Anterior cingulate cortex (tissue), 58 donors: ENCODE measurements at regions not wholly inside any gene's neighbourhood (a gene's known extent, or its start where the extent isn't known, plus 50 kb on each side); places are given as distances from the start of the nearest gene placed in this dataset.
A peak's percentile ranks its signal among the peaks of the same experiment; 100 is the strongest.

ENCODE experiments used
- DNase-seq, 58 donors: peaks; one replicate each; lab custom pipeline; 2025; lab: John Stamatoyannopoulos, UW

DNA sequence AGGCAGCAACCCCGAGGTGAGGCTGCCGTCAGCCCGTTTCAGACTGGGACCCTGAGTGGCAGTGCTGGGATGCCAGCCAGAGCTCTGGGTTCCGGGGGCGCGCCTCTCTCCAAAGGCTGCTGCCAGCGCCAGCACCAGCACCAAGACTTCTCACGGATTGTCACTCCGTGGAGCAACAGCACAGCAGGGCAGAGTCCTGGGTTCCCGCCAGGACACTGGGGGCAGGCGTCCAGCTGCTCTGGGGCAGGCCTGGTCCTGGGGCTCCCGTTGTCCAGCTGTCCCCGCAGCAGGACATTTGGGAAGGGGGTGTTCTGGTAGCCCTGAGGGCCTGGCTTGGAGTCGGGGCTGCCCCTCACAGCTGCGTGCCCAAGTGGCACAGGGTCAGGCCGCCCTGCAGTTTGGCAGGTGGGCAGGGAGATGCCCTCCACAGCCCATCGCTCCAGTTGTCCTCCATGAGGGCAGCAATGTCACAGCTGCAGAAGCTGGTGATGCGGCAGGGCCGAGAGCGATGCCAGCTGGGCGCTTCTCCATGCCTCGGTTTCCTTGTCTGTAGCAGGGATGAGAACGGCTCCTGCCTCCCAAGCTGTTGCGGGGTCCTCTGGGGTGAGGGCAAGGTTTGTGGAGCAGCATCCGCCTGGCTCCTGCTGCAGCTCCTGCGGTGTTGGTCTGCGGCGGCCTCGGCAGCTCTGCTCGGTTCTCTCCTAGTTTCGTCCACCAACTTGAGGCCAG is 137.3 kb upstream of the CIBAR2 start:
- DNase-seq: peak in 41 of 58 donors; percentile 13 to 63 (median 36)

DNA sequence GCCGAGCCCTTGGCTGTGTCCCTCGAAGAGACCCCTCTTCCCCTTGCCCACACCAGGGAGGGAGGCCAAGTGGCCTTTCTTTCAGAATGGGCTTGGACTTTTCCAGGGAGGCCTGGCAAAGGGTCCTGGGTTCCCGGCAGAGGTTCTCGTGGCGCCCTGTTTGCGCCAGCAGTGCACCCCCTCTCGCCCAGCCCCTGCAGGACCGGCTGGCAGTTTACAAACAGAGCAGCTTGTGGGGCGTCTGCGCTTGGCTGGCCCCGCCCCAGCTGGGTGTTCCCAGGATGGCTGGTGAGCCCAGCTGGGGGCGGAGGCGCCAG is 137.8 kb upstream of the CIBAR2 start:
- peak in 37 of 58 donors; percentile 11 to 80 (median 47) for DNase-seq

DNA sequence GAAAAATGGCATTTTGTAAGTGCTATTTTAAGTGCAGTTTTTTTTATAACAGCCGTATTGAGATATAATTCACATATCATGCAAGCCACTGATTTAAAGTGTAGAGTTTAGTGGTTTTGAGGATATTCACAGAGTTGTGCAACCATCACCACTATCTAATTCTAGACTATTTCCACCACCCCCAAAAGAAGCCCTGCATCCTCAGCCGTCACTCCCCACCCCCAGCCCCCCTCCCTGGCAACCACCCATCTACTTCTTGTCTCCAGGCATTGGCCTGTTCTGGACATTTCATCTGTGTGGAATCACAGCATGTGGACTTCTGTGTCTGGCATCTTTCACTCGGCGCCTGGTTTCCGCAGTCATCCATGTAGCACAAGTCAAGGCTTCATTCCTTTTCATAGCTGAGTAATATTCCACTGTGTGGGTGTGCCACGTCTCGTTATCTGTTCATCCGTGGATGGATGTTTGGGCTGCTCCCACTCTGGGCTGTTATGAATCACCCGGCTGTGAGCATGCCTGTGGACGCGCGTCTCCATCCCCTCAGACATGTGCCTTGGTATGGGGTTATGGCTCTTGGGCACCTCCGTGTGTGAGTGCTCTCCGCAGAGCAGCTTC is 138.4 kb upstream of the CIBAR2 start:
- peak in 2 of 58 donors; percentile 23 to 44 for DNase-seq

DNA sequence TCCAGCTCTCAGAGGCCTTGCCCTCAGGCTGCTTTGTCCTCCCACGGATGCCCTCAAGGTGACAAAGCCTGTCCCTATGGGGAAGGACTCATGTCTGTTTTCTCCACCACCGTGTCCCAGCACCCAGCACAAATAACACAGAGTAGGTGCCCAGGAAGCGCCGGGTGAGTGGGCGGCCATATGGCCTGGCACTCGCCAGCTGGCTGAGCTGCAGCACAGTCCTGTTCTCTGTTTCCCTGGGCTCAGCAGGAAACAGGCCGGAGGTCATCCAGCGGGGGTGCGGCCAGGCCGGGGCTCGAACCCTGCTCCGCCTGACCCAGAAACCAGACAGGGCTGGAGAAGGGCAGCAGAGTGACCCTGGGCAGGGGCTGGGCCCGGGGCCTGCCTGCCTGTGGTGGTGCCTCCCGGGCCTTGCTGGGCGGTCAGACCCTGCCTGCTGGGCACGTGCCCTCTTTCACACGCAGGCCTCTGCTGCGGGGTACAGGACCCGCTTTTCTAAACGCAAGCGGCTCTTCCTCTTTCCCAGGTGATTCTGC is 139.0 kb upstream of the CIBAR2 start:
- peak in 4 of 58 donors; percentile 7 to 44 (median 11) for DNase-seq

DNA sequence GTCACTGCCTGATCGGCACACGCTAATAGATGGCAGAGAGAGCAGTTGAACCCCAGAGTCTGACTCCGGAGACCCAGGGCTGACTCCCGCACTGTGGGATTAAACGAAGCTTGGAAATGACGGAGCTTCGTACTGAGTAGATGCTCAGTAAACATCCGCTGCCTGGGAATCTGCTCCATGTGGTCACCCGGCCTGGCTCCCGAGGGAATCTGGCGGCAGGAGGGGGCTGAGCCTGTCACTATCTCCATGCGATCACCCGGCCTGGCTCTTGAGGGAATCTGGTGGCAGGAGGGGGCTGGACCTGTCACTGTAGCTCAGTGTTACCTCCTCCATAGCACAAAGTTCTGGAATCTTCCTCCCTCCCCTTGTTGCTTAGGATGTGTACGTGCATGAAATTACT is 139.7 kb upstream of the CIBAR2 start:
- DNase-seq: no peak

DNA sequence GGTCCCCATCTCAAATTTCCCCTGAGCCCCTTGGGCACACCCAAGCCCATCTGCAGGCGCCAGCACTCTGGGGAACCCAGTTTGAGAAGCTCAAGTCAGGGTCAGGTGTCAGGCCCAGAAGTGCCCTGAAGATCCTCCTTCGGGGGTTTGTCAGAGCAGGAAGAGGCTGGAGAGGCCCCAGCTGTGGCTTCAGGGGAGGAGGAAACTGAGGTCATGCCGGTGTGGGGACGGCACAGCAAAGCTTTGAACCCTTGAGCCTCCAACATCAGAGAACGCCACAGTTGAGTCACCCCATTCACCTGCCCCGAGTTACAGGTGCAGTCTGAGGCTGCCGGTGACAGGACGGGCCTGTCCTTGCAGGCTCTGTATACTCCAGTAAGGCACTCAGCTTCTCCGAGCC is 140.2 kb upstream of the CIBAR2 start:
- DNase-seq: no peak

DNA sequence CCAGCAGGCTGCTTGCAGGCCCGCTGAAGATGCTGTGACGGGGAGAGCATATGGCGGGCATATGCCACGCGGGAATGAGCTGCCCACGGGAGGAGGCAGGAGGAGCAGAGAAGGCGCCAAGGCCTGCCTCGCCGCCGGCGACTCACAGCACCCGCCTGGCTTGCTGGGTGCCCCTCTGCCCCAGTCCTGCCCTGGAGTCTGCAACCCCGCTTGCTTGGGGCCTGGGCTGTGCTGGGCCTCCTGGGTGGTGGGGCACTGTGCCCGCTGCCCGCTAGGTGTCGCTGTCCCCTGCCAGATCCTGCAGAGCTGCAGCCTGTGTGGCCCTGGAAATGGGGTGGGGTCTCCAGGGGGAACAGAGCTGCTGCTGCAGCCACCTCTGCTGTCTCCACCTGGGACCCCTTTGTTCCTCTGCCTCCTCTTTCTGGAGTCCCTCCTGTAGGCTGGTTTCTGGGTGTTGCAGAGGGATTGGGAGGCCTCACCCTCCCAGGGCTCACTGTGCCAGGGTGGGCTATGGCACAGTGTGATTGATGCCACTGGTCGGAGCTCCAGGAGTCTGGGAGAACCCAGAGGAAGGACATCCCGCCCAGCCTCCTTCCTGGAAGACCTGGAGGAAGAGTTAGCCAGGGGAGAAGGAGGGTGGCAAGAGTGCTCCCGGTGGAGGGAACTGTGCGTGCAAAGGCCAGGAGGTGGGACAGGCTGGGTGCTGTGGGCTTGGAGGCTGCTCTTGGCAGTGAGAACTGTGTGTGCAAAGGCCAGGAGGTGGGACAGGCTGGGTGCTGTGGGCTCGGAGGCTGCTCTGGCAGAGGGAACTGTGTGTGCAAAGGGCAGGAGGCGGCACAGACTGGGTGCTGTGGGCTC is 141.0 kb upstream of the CIBAR2 start:
- DNase-seq: peak in 42 of 58 donors; percentile 3 to 71 (median 34)

DNA sequence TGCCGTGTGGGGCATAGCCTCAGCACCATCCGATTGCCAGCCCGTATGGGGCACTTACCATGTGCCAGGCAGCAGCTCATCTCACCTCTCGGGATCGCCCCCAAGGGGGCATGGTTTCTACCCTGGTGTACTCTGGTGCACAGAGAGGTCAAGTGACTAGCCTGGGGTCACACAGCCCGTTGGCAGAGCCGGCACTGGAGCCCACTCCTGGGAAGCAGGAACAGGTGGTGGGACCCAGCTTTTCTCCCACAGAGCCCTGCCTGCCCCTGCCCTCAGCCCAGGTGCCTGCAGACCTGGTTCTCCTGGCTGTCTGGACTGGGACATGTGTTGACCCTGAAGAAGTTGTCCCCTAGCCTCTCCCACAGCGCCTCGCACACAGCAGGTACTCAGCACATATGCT is 141.8 kb upstream of the CIBAR2 start:
- no peak for DNase-seq

DNA sequence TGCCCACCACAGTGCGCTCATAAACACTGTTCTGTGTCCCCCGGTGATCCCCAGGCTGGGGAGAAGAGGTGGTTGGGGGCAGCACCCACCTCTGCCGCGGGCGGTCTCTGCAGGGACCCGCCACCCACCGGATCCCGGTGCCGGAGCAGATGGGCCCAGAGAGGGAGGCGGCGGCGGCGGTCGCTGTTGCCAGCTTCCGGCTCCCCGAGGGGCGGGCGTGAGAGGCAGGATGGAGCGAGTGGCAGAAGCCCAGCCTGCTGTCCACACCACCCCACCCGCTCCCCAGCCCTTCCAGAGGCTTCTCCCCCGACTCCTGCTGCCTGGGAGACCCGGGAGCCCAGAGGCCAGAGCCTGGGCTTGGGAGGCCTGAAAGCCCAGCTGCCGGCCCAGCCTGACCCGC is 142.6 kb upstream of the CIBAR2 start:
- no peak for DNase-seq

DNA sequence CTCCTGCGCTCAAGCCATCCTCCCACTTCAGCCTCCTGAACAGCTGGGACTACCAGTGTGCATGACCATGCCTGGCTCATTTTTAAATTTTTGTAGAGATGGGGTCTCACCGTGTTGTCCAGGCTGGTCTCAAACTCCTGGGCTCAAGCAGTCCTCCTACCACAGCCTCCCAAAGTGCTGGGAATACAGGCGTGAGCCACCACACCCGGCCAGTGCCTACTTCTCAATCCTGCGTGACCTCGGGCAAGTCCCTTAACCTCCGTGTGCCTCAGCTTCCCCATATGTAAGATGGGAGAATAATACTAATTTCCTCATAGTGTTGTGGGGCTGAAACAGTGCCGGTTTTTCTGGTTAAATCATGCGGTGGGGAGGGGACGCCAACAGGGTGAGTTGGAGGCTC is 143.5 kb upstream of the CIBAR2 start:
- no peak for DNase-seq

DNA sequence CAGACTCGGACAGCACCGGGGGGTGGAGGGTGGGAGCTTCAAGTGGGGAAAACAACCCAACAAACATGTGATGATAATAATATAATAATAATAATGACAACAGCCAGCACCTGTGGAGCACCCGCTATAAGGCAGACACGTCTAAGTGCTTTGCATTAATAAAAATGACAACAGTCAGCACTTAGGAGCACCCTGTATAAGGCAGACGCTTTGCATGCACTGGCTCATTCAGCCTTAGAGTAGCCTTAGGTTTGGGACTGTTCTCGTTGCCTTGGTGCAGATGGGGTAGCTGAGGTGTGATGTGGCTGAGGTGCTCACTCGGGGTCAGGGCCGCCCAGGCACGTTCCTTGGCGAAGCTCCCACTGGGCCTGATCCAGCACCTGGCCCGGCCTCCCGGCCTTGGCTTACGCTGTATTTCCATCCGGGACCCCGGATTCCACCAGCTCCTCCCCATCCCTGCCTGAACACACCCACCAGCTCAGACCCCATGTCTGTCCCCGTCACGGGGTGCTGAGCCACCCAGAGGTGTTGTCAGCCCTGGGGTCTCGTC is 144.0 kb upstream of the CIBAR2 start:
- no peak for DNase-seq

DNA sequence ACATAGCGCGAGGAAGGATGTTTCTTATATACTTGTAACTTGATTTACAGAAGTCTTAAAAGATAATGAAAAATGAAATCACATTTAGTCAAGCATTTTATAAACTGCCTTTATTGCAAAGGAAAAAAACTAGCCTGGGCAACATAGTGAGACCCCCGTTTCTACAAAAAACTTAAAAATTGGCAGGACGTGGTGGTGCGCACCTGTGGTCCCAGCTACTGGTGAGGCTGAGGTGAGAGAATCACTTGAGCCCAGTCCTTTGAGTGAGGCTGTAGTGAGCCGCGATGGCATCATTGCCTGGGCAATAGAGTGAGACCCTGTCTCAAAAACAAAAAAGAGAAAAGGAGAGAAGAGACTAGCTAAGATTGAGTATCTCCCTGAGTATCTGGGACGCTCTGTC is 145.2 kb upstream of the CIBAR2 start:
- no peak for DNase-seq

DNA sequence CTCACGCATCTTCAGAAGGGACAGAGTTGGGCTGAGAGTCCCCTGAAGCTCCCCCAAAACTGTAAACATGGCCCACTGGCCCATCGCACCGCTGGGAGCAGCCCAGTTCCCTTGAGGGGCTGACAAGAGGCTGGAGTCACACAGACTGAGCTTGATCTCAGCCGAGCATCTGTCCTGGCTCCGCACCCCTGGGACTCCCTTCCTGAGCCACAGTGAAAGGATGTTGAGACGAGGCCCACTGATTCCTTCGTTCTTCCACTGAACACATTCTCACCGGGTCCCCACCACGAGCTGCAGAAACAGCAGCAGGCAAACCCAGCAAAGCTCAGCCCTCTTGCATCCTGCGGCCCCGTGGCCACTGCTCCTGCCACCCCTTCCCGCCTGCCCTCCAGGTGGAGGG is 145.9 kb upstream of the CIBAR2 start:
- no peak for DNase-seq

DNA sequence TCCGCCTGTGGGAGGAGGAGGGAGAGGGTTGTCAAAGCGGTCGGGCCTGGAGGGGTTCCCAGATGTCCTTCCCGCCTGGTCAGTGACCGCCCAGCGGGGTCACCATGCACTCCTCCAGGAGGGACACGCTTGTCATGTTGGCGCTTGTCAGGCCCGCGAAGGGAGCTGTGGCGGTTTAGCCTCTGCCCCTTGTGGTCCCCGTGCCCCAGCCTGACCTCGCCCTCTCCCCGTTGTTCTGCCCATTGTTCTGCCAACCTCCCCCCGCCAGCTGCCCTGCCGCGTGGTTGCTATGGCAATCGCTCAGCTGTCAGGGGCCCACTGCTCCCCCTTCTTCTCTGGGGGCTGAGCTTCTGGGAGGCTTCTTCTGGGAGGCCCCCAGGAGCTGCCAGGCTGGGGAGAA is 146.4 kb upstream of the CIBAR2 start:
- peak in 5 of 58 donors; percentile 11 to 39 (median 19) for DNase-seq

DNA sequence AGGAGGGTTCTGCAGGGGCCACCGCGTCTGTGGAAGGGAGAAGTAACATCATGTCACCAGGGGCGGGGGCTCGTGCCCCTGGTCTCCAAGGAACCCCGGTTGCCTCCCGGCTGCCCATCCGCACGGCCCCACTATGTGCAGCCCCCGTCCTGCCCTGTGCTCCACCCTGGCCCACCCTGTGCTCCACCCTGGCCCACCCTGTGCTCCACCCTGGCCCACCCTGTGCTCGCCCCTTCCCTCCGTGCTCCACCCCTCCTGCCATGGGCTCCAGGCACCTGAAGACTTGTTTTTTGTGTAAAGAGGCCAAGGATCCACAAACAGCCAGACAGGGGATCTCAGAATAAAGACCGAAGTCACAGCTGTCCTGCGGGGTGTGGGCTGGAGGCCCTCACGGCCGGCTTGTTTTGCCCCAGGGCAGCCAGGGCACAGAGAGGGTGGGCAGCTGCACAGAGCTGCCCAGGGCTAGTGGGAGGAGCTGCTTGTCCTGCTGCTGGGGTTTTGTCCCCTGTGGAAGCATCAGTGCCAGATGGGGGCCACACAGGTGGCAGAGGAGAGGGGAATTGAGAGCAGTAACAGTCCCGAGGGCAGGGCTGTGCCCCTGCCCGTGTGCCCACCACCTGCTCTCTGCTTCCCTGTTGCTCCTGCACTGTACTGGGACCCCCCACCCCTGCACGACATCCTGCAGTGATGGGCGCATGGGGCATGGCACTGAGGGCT is 147.0 kb upstream of the CIBAR2 start:
- DNase-seq: no peak

DNA sequence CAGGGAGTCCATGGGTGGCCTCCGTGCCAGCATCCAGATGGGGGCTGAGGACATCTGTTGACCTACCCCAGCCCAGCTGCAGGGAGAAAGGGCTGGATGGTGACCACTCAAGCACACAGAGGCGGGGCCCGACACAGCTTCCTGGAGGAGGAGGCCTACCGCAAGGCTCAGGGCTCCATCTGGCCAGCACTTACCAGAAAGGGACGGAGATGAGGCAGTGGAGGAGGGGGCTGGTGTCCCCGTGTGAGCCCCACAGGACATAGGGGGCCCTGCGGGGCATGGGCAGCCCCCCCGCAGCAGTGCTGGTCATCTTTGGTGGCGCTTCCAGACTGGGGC is 147.5 kb upstream of the CIBAR2 start:
- DNase-seq: no peak

DNA sequence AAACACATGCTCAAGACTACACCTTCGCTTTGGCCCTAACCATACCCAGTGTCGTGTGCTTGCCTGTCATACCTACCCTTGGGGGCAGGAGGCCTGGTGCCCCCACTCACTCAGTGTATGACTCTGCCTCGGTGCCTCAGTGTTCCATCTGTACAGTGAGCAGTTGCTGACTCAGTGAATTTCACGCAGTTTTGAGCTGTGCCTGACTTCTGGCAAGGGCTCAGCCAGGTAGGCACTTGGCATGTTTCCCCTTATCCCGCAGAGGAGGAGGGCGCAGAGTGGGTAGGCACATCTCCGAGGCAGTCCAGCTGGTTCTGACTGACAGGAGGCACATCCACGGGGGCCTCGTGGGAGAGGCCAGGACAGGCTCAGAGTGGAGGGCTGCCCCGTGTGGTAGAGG is 148.9 kb upstream of the CIBAR2 start:
- DNase-seq: no peak

DNA sequence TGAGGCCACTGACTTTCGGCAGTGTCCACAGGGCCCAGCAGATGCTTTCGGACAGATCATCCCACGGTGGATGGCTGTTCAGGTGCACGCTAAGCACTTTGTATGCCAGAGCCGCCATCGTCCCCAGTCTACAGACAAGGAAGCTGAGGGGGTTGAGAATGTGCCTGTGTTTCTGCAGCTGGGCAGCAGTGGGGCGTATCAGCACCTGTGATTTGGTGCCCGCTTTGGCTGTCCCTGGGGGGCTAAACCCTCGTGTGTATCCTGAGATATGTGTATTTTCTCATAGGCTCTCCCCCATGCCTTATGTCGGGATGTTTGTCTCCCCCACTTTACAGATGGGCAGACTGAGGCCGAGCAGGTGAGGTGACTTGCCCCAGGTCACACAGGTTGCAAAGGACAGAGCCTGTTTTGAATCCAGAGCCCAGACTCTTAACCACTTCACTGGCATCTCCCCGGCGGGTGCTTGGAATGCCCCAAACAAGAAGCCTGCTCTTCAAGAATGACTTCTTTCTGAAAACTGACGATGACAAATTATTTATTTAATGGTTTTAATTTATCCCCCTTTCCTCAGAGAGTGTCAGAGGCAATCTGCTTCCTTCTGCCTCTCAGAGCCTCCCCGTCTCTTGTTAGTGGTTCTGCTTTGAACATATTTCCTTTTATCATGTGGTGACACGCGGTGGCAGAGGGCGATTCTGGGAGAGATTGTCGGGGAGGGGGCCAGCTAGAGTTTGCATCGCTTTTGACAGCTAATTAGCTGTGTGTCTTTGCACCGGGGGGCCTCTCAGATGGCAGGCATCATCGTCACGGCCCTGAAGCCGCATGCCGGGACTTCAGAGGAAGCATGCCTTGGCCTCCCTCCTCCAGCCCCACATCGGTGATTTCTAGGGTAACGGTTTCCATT is 149.6 kb upstream of the CIBAR2 start:
- no peak for DNase-seq

DNA sequence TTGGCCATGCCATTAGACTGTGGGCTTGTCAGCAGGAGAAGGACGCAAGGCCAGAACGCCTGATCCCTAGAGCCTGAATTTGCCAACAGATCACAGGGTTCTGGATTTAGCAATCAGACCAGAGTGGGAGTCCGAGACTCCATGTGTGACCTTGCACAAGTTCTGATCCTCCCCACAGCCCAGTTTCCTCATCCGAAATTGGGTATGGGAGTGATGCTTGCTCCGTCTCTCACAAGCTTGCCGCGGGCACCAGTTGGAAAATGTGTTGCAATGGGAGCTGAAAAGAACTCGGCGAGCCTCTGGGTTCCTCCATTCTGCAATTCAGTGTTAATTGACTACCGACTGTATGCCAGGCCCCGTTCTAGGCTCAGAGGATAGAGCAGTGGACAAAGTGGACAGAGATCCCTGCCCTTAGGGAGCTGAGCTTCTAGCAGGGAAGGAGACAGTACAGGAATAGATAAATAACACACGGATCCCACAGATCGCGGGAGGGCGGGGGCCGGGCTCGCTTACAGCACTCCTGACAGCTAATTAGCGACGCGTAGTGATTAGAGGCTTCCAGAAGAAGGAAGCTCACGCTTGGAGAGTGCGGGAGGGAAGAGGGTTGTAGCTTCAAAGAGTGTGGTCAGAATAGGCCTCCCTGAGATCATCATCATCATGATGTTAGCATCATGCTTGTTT is 150.4 kb upstream of the CIBAR2 start:
- DNase-seq: peak in 1 of 58 donors; percentile 16
